IMR-90 (cell line): ENCODE measurements at regions not wholly inside any gene's neighbourhood (a gene's known extent, or its start where the extent isn't known, plus 50 kb on each side); places are given as distances from the start of the nearest gene placed in this dataset.

Experiments
- ATAC-seq: fragments of 200-7000 bp; cut with Tn5 transposase; 2 replicates; pipeline ENCODE4 v1.9.1; 2020; ENCODE audit warnings: low read depth, mild to moderate bottlenecking, moderate library complexity
- BruUV-seq: library from RNA; stranded (reverse); fragments of 400-500 nt; replicated peaks from 2 replicates; lab custom pipeline; 2021; lab: Mats Ljungman, UMichigan
- CTCF ChIA-PET: fragments of 300-600 bp; formaldehyde crosslinking; extraction: SDS; loops from one replicate; lab custom pipeline; 2021; ENCODE audit warnings: antibody characterized with exemption; lab: Yijun Ruan, JAX
- POLR2A ChIA-PET: fragments of 300-600 bp; sonication (Branson Sonifier 250); formaldehyde crosslinking; loops from one replicate; lab custom pipeline; 2022; ENCODE audit warnings: antibody characterized with exemption; ENCODE audit not compliant: unreplicated experiment; lab: Charles Lee
- DNase-seq: peaks from one replicate; pipeline ENCODE4 v3.0.0; 2013
- H2AFZ ChIP-seq: replicated peaks from 2 replicates; pipeline ENCODE3; 2013; ENCODE audit warnings: low read length, mild to moderate bottlenecking; ENCODE audit not compliant: poor library complexity
- H2AK5ac ChIP-seq: 2 replicates; pipeline ENCODE4 v1.6.1; 2013; ENCODE audit warnings: low read depth, low read length, inconsistent platforms
- H2AK9ac ChIP-seq: replicated peaks from 2 replicates; pipeline ENCODE3; 2013; ENCODE audit warnings: mild to moderate bottlenecking, low read depth, low read length, moderate library complexity; ENCODE audit not compliant: poor library complexity
- H2BK120ac ChIP-seq: 2 replicates; pipeline ENCODE4 v1.6.1; 2013; ENCODE audit warnings: low read depth, low read length, inconsistent platforms
- H2BK15ac ChIP-seq: 3 replicates; pipeline ENCODE4 v1.6.1; 2013; ENCODE audit warnings: low read depth, low read length, inconsistent platforms
- H2BK20ac ChIP-seq: 2 replicates; pipeline ENCODE4 v1.6.1; 2013; ENCODE audit warnings: low read depth, mild to moderate bottlenecking, inconsistent platforms, low read length, moderate library complexity
- H2BK5ac ChIP-seq: 2 replicates; pipeline ENCODE4 v1.6.1; 2013; ENCODE audit warnings: mild to moderate bottlenecking, low read depth, low read length, inconsistent platforms; ENCODE audit not compliant: poor library complexity, severe bottlenecking
- H3K14ac ChIP-seq: replicated peaks from 2 replicates; pipeline ENCODE4 v1.6.1; 2013; ENCODE audit warnings: low read depth, low read length, inconsistent platforms
- H3K18ac ChIP-seq: 2 replicates; pipeline ENCODE4 v1.6.1; 2013; ENCODE audit warnings: low read depth, low read length, control low read depth
- H3K23ac ChIP-seq: 2 replicates; pipeline ENCODE4 v1.6.1; 2013; ENCODE audit warnings: low read depth, low read length, inconsistent platforms
- H3K27ac ChIP-seq: 2 replicates; pipeline ENCODE4 v1.5.1; 2013; ENCODE audit warnings: mild to moderate bottlenecking, control low read depth, low read length; ENCODE audit not compliant: insufficient read depth
- H3K27me3 ChIP-seq: 2 replicates; pipeline ENCODE4 v1.6.1; 2013; ENCODE audit warnings: low read length; ENCODE audit not compliant: control insufficient read depth, insufficient read depth
- H3K36me3 ChIP-seq: 2 replicates; pipeline ENCODE4 v1.6.1; 2013; ENCODE audit warnings: low read length, mixed read lengths; ENCODE audit not compliant: control insufficient read depth, insufficient read depth
- H3K4ac ChIP-seq: 2 replicates; pipeline ENCODE4 v1.6.1; 2013; ENCODE audit warnings: low read depth, low read length, inconsistent platforms
- H3K4me1 ChIP-seq: 2 replicates; pipeline ENCODE4 v1.6.1; 2013; ENCODE audit warnings: low read length, mixed read lengths; ENCODE audit not compliant: control insufficient read depth, insufficient read depth
- H3K4me2 ChIP-seq: 2 replicates; pipeline ENCODE4 v1.6.1; 2013; ENCODE audit warnings: low read depth, mild to moderate bottlenecking, control low read depth, low read length, moderate library complexity
- H3K4me3 ChIP-seq: 2 replicates; pipeline ENCODE4 v1.5.1; 2013; ENCODE audit warnings: low read depth, mild to moderate bottlenecking, control low read depth, low read length, moderate library complexity; ENCODE audit not compliant: insufficient read depth
- H3K56ac ChIP-seq: 2 replicates; pipeline ENCODE4 v1.6.1; 2013; ENCODE audit warnings: low read length, inconsistent platforms; ENCODE audit not compliant: insufficient read depth; ENCODE audit errors: extremely low read depth
- H3K79me1 ChIP-seq, 2 experiments: 2 replicates each; pipeline ENCODE4 v1.6.1; 2013; ENCODE audit warnings: low read length in 2 of 2, inconsistent platforms in 1 of 2, low read depth in 1 of 2
- H3K9ac ChIP-seq: 2 replicates; pipeline ENCODE4 v1.6.1; 2013; ENCODE audit warnings: low read depth, low read length, control low read depth
- H3K9me1 ChIP-seq: 2 replicates; pipeline ENCODE4 v1.6.1; 2013; ENCODE audit warnings: low read length, inconsistent platforms; ENCODE audit not compliant: insufficient read depth
- H3K9me3 ChIP-seq: 2 replicates; pipeline ENCODE4 v1.6.1; 2013; ENCODE audit warnings: low read length; ENCODE audit not compliant: control insufficient read depth, insufficient read depth
- H4K20me1 ChIP-seq: 2 replicates; pipeline ENCODE4 v1.6.1; 2013; ENCODE audit warnings: low read length, inconsistent platforms; ENCODE audit not compliant: insufficient read depth
- H4K5ac ChIP-seq: 2 replicates; pipeline ENCODE4 v1.6.1; 2013; ENCODE audit warnings: mild to moderate bottlenecking, low read depth, low read length, control low read depth
- H4K8ac ChIP-seq, 2 experiments: 2 replicates each; pipeline ENCODE4 v1.6.1; 2013; ENCODE audit warnings: low read depth in 2 of 2, low read length in 2 of 2, control low read depth in 1 of 2, inconsistent platforms in 1 of 2
- H4K91ac ChIP-seq: 2 replicates; pipeline ENCODE4 v1.6.1; 2013; ENCODE audit warnings: low read depth, low read length, inconsistent platforms; ENCODE audit not compliant: insufficient read depth
- MAZ ChIP-seq: IDR thresholded peaks from 2 replicates; pipeline ENCODE4 v1.6.1; 2012; ENCODE audit warnings: low read depth, mild to moderate bottlenecking, low read length, improper control_type of control experiment, moderate library complexity, borderline replicate concordance
- WGBS, 2 experiments: methylation state at CpG; one replicate each; pipeline versions ENCODE4 v1.1.5 to v1.1.7; 2013; ENCODE audit warnings: missing lambda C conversion rate in 2 of 2; ENCODE audit not compliant: insufficient read length in 1 of 2; ENCODE audit errors: extremely low coverage in 2 of 2; 5-methylcytosine and 5-hydroxymethylcytosine counted together
- dilution Hi-C: fragments of 300-500 bp; cut with HindIII; formaldehyde crosslinking; loops from one replicate; pipeline ENCODE4 v1.14.3; 2018; ENCODE audit warnings: low sequenced_read_pairs; ENCODE audit not compliant: unreplicated experiment
- in situ Hi-C: fragments of 300-500 bp; cut with MboI; formaldehyde crosslinking; loops from 3 replicates; pipeline ENCODE4 v1.14.3; 2019; ENCODE audit warnings: low sequenced_read_pairs, inconsistent platforms, mixed read lengths
- intact Hi-C: fragments of 100-400 bp; cut with micrococcal nuclease; formaldehyde crosslinking; loops from 2 replicates; pipeline ENCODE4 v1.10.0; 2022

DNA sequence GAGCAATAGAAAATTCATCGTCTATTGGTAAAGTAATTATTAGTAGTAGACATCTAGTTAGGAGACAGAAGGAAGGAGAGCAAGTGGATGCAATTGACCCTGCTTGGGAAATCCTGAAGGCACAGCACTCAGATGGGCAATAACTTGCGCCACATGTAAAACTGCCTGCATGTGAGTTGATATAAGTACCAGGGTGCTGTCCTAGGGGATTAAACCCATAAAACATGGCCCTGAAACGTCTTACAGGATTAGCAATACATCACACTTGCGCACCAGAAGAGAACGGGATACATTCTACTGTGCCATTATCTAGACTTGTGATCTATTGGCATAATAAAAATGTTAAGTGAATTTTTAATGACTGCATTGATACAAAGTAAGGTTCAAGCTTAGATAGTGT lies 277.5 kb upstream of the LYPLAL1 start:
- CTCF ChIA-PET: no interaction called here

More for the DNA sequence above, 277.5 kb upstream of the LYPLAL1 start:
- H4K91ac ChIP-seq: no peak overlapping the region
- no peak overlapping the region for H3K56ac ChIP-seq
- no peak overlapping the region for H3K4me3 ChIP-seq
- no peaks in the 10 kb centered on the region for H3K4me1 ChIP-seq
- DNase-seq (no peak), ATAC-seq (no peak)
- POLR2A ChIA-PET: no interaction called here
- no peak overlapping the region for H2BK20ac ChIP-seq
- H3K79me1 ChIP-seq: no peaks in the 10 kb centered on the region
- H3K4ac ChIP-seq: no peak overlapping the region
- no peak overlapping the region for H2AK5ac ChIP-seq
- no peaks in the 10 kb centered on the region for H3K27me3 ChIP-seq
- no peak overlapping the region for H4K8ac ChIP-seq
- no peak overlapping the region for H2BK120ac ChIP-seq
- no peaks in the 10 kb centered on the region for H3K36me3 ChIP-seq
- no peak overlapping the region for H4K5ac ChIP-seq
- no peak for TF ChIP-seq MAZ
- no peak overlapping the region for H3K23ac ChIP-seq
- WGBS, 2 experiments: 100% methylated on average over 1 of the region's 5 CpGs; no CpG with 5 or more reads in 1 of the 2 experiments
- H3K9ac ChIP-seq: no peak overlapping the region
- H4K20me1 ChIP-seq: no peaks in the 10 kb centered on the region
- H2AK9ac ChIP-seq: no peak overlapping the region
- in situ Hi-C loops: no loop called here
- H3K9me3 ChIP-seq: no peaks in the 10 kb centered on the region
- intact Hi-C loops: no loop called here
- no peak overlapping the region for H3K14ac ChIP-seq
- H2AFZ ChIP-seq: no peak overlapping the region
- dilution Hi-C loops: no loop called here
- H3K4me2 ChIP-seq: no peak overlapping the region
- no peaks in the 10 kb centered on the region for H3K9me1 ChIP-seq
- no peak overlapping the region for H3K18ac ChIP-seq
- BruUV-seq: no TSS peak
- H3K27ac ChIP-seq: no peak overlapping the region
- H2BK5ac ChIP-seq: no peak overlapping the region
- no peak overlapping the region for H2BK15ac ChIP-seq
